Cardiac fibroblast (primary cell): ENCODE measurements at regions not wholly inside any gene's neighbourhood (a gene's known extent, or its start where the extent isn't known, plus 50 kb on each side); places are given as distances from the start of the nearest gene placed in this dataset.

ENCODE experiments used
- DNase-seq, 2 donors: peaks; one replicate each; pipeline versions ENCODE4 v3.0.0 to v3.0.0-alpha.2; 2010; ENCODE audit warnings: low read depth in 2 of 2
- H3K4me3 ChIP-seq, 2 donors: replicated peaks in 1 of 2; 1 replicate in 1 of 2; 2 replicates in 1 of 2; pipeline ENCODE4 v1.5.1; 2011; ENCODE audit warnings: low read depth in 2 of 2, low read length in 2 of 2, mild to moderate bottlenecking in 2 of 2, moderate library complexity in 1 of 2
- TF ChIP-seq, protein P1 (sequence below): IDR thresholded peaks from one replicate; pipeline ENCODE4 v1.5.1; 2011; ENCODE audit warnings: low read depth, mild to moderate bottlenecking, low read length, inconsistent platforms

DNA sequence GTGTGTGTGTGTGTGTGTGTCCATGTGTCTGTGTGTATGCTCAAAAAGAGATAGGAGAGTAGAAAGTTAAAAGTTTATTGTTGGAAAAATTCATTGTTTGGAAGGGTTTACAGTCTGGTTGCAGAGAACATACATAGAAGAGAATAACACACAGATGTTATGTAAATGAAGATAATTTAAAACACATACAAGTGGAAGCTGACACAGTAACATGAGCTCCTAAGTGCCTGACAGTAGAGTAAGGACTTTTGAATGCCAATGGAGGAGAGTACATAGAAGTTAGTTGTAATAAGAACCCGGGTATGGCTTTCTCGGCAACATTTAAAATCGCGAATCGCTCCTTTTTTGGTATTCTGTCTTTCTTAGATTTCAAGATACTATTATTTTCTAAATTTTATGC is 137.0 kb upstream of the FANCL start:
- DNase-seq = no peak

DNA sequence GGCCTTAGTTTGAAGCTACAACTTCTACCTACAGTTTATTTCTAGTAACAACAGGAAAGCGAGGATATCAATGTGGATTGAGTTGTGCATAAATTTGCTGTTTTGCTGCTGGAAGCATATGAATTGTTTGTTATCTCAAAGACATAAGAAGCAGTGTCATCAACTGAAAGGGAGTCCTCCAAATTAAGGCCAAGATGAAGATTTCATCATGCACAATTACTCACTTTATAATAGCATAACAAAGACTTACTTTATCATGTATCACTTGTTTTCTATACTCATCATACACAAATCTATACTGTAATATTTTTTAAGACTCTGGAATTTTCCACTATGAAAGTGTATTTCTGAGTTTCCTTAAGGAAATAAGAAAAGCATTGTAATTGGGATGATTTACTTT is 136.1 kb upstream of the FANCL start:
- H3K4me3 ChIP-seq = no peak overlapping the region
- no peak for DNase-seq
- TF ChIP-seq, protein P1, sequence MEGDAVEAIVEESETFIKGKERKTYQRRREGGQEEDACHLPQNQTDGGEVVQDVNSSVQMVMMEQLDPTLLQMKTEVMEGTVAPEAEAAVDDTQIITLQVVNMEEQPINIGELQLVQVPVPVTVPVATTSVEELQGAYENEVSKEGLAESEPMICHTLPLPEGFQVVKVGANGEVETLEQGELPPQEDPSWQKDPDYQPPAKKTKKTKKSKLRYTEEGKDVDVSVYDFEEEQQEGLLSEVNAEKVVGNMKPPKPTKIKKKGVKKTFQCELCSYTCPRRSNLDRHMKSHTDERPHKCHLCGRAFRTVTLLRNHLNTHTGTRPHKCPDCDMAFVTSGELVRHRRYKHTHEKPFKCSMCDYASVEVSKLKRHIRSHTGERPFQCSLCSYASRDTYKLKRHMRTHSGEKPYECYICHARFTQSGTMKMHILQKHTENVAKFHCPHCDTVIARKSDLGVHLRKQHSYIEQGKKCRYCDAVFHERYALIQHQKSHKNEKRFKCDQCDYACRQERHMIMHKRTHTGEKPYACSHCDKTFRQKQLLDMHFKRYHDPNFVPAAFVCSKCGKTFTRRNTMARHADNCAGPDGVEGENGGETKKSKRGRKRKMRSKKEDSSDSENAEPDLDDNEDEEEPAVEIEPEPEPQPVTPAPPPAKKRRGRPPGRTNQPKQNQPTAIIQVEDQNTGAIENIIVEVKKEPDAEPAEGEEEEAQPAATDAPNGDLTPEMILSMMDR = no peak

More for the DNA sequence above, 137.0 kb upstream of the FANCL start:
- TF ChIP-seq, protein P1 = no peak
- no peak overlapping the region for H3K4me3 ChIP-seq

DNA sequence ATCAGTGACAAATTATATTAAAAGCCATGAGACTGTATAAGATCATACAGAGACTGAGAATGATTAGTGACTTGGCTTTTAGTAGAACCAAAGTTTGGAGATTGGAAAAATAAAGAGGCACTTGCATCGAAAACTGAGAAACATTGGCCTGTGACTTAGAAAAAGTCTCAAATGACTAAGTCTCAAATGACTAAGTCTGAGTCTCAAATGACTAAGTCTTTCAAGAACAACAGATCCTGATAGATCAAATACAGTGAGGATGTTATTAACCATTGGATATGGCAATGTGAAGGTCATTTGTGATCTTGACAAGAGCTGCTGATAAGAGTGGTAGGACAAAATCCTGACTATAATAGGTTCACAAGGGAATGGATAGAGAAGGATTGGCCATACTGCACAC is 135.5 kb upstream of the FANCL start:
- TF ChIP-seq, protein P1 = no peak
- no peak for DNase-seq
- no peak overlapping the region for H3K4me3 ChIP-seq

DNA sequence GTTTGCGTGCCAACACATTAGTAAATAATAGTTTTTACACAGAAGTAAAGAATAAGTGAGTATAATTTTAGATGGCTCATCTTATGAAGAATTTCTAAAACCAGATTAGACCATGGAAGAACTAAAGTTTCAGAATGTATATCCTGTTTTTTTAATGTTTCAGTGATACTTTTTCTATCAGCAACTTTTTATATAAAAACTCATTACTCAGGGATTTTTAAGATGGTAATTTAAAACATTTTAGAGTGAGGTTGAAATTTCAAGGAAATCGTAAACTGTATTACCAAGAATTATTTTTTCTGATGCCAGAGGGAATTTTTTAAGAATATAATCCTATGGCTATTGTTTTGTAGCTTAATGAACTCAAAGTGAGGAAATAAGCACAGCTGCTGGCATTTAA is 128.5 kb upstream of the FANCL start:
- TF ChIP-seq, protein P1 = no peak
- no peak for DNase-seq
- H3K4me3 ChIP-seq = no peak overlapping the region

DNA sequence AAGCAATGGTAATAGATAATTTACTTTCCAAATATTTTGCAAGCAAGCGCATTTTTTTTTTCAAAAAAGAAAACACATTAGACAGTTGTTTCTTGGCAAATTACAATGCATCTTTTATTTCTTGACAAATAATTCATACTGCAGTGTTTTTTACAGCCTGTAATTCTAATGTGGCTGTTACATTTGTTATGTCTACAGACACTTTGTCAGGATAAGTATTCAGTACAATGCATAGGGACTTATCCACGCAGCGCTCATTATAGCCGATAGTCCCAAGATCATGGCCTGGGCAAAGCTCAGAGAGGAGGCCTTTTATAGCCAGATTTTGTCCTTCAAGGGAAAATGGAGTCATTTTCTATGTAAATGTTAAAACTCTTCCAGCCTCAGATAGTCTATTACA is 123.0 kb upstream of the FANCL start:
- DNase-seq = no peak
- TF ChIP-seq, protein P1 = no peak
- H3K4me3 ChIP-seq = no peak overlapping the region

DNA sequence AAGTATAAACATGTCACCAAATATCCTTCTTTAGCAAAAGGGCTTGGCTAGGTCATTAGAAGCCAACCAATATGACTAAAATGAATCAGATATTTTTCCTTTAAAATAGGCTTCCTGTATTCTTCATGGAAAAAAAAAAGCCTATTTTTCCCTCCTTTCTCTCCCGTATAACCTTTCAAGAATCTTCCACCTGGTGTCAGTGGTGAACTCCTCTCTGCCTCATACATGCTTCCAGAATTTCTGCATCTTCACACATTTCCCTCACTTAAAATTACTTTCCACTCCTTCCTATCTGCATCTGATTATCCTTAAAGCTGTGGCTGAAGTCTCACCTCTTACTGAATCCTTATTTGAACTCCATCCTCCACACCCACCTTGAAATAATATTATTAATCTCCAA is 116.9 kb upstream of the FANCL start:
- no peak for DNase-seq
- TF ChIP-seq, protein P1 = no peak
- no peak overlapping the region for H3K4me3 ChIP-seq

DNA sequence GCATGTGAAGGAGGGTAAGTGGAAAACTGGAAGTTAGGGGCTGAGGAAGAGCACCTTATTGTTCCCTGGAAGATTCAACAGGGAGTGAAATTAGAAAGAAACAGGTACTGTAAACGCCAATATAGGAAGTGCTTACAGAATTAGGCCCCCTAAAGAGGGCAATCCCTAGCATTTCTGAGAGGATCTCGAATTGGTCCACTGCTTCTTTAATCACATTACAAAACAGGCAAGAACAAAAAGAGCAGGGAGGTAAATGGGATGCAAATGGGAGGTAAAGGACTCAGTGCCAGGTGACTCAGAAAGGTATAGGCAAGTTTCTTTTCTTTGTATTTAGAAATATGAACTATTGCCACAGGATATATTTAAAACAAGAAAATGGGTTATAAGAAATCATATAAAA is 116.4 kb upstream of the FANCL start:
- TF ChIP-seq, protein P1 = no peak
- H3K4me3 ChIP-seq = no peak overlapping the region
- no peak for DNase-seq
